ES-I3 (cell line): ENCODE measurements at regions not wholly inside any gene's neighbourhood (a gene's known extent, or its start where the extent isn't known, plus 50 kb on each side); places are given as distances from the start of the nearest gene placed in this dataset.
"Not testable (repeated sequence)": the region's sequence is repeated elsewhere in the genome, so short reads cannot be mapped to it uniquely, and the experiment has no call there.

Source experiments
- H3K36me3 ChIP-seq: 2 replicates; pipeline ENCODE4 v1.6.1; 2013; ENCODE audit warnings: mild to moderate bottlenecking, low read length, control low read depth, moderate library complexity; ENCODE audit not compliant: insufficient read depth
- H3K4me1 ChIP-seq: 2 replicates; pipeline ENCODE4 v1.6.1; 2013; ENCODE audit warnings: mild to moderate bottlenecking, control low read depth, low read length; ENCODE audit not compliant: insufficient read depth
- H3K9ac ChIP-seq: 2 replicates; pipeline ENCODE4 v1.6.1; 2013; ENCODE audit warnings: low read depth, mild to moderate bottlenecking, low read length, moderate library complexity
- H3K9me3 ChIP-seq: 2 replicates; pipeline ENCODE4 v1.6.1; 2013; ENCODE audit warnings: mild to moderate bottlenecking, low read length, moderate library complexity; ENCODE audit not compliant: control insufficient read depth, insufficient read depth

DNA sequence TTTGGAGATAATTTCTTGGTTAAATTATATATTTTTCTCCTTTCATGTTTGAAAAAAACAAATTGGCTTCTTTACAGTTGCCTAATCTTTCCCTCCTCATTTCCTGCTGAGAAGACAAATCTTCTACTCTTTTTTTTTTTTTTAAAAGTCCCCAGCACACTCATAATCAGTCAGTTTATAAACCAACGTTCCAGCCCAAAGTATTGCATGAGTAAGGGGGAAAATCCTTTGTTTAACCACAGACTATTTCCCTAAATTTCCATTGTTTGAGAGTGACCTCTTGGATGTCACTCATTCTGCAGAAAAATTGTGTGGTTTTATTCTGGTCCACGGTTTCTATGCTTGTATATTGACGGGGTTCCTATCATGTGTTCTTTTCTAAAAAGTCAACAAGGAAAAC lies 55.1 kb upstream of the TLR4 start:
- Histone ChIP-seq H3K9me3 (no peaks in the 10 kb centered on the region), H3K4me1 (no peaks in the 10 kb centered on the region), H3K36me3 (no peaks in the 10 kb centered on the region), H3K9ac (no peak overlapping the region)

DNA sequence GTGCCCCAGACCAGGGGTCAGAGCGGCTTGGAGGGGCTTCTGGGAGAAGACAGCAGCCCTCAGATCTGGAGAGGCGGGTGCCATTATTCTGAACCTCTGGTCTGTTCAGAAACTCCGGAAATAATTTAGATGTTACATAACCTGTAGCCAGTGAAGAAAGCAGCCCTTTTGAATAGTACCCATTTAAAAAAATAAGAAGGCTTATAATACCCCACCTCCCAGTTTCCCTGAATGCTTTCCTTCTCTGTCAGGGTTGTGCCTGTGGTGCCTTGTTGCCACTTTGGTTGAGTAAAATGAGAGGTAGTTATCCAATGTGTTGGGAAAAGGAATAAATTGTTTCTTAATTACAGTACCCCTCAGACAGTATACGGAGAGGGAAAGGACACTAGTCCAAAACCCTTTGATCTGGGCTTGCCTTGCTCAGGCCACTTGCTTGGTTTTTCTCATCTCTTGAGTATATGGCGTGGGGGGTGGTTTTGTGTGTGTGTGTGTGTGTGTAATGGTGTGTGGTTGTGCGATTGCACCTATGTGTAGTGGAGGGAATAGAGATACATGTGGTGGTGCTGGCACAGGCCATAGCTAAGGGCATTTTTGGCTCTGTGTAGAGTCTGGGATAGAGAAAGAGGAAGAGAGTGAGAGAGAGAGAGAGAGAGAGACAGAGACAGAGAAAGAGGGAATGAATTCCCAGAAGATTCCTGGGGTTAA lies 59.1 kb upstream of the TLR4 start:
- Histone ChIP-seq H3K4me1 (no peaks in the 10 kb centered on the region), H3K9ac (no peak overlapping the region), H3K9me3 (no peaks in the 10 kb centered on the region), H3K36me3 (no peaks in the 10 kb centered on the region)

DNA sequence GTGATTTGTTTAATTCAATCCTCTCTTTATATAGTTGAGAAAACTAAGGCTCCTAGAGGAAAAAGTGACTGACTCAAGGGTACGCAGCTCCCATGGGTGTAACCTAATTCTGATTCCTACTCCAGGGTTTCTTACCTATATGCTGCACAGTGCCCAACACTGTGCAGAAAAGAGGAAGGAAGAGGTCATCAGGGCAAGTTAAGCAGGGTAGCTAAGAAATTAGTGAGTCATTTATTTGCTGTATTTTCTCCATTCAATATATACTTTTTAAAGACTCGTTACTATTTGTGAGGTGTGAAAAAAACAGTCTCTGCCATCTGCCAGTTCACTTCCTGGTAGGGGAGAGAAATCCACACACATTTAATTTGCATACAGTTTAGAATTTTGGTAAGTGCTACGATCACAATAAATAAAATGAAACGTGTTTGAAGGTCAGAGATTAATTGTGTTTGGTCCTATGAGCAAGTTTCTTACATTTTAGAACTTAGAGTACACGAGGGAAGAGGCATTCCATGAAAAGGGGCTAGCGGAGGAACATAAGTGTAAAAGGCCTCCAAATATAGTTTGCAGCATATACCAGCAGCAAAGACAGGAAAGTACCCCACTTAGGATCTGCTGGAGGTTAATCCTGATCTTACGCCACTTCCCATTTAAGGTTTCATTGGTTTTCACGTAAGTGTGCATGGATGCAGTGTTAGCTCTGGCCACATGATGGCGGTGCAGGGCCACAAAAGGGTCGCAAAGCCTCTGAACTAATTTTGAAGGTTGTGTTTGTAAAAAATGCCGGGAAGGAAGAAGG lies 59.9 kb upstream of the TLR4 start:
- no peaks in the 10 kb centered on the region for H3K4me1 ChIP-seq
- H3K9me3 ChIP-seq = no peaks in the 10 kb centered on the region
- no peaks in the 10 kb centered on the region for H3K36me3 ChIP-seq
- no peak overlapping the region for H3K9ac ChIP-seq

DNA sequence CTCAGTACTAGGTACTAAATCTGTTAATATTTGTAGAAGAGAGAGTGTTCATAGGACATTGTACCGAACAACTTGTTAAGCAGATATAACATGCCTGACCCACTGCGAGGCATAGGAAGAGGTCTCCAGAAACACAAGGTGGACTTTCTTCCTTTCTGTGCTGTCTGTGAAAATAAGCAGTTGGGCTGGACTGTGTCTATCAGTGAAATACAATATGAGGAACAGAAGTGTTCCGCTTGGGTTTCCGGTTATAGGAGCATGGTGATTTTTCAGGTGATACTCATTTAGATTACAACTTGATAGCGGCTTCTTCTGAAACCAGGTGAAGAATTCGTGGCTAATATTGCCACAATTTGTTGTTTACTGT lies 60.9 kb upstream of the TLR4 start:
- Histone ChIP-seq H3K9ac (no peak overlapping the region; the same call in 1 of the 2 replicates), H3K4me1 (no peaks in the 10 kb centered on the region), H3K9me3 (no peaks in the 10 kb centered on the region), H3K36me3 (no peaks in the 10 kb centered on the region)

DNA sequence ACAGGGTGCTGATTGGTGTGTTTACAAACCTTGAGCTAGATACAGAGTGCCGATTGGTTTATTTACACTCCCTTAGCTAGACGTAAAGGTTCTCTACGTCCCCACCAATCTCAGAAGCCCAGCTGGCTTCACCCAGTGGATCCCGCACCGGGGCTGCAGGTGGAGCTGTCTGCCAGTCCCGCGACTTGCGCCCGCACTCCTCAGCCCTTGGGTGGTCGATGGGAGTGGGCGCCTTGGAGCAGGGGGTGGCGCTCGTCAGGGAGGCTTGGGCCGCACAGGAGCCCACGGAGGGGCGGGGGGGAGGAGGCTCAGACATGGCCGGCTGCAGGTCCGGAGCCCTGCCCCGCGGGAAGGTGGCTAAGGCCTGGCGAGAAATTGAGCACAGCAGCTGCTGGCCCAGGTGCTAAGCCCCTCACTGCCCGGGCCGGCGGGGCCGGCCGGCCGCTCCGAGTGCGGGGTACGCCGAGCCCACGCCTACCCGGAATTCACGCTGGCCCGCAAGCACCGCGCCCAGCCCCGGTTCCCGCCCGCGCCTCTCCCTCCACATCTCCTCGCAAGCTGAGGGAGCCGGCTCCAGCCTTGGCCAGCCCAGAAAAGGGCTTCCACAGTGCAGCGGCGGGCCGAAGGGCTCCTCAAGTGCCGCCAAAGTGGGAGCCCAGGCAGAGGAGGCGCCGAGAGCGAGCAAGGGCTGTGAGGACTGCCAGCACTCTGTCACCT lies 61.5 kb upstream of the TLR4 start:
- not testable (repeated sequence) for H3K36me3 ChIP-seq, H3K4me1 ChIP-seq, H3K9me3 ChIP-seq, H3K9ac ChIP-seq

DNA sequence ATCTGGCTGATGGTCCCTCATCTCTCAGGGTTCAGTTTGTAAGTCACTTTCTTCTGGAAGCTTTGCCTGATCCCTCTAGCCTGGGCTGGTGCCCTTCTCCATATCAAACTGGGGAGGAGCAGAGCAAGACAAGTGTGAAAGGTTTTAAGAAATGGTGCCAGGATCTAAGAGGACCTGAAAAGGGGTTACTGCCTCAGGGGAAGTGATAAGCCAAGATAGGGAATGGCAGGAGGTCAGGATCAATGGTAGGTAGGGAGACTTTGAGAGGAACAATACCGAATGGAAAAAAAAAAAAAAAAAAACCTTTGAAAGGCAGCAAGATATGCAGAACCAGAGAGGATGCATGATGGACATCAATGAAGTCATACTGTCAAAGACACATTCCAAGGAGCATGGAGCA lies 67.5 kb upstream of the TLR4 start:
- Histone ChIP-seq H3K4me1 (no peaks in the 10 kb centered on the region), H3K9me3 (no peaks in the 10 kb centered on the region), H3K36me3 (no peaks in the 10 kb centered on the region), H3K9ac (no peak overlapping the region)

DNA sequence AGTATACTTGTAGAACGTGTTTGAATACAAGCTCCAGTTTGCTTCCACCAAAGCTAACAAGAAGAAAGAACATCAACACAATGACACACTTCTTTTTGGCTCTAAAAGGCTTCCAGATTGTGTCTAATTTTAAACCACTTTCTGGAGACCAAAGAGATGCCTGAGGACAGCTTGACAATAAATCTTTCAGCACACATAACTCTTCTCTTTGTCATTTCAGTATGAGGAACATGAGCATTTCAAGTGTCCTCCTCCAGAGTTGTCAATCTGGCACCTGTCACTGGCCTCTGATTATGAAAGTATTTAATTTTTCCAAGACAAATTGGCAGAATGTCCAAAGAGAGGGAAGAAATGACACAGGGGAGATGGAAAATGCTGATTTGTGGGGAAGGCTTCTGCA lies 79.0 kb upstream of the TLR4 start:
- no peak overlapping the region for H3K9ac ChIP-seq
- H3K4me1 ChIP-seq = no peaks in the 10 kb centered on the region
- no peaks in the 10 kb centered on the region; the same call in 1 of the 2 replicates for H3K36me3 ChIP-seq
- H3K9me3 ChIP-seq = no peaks in the 10 kb centered on the region

DNA sequence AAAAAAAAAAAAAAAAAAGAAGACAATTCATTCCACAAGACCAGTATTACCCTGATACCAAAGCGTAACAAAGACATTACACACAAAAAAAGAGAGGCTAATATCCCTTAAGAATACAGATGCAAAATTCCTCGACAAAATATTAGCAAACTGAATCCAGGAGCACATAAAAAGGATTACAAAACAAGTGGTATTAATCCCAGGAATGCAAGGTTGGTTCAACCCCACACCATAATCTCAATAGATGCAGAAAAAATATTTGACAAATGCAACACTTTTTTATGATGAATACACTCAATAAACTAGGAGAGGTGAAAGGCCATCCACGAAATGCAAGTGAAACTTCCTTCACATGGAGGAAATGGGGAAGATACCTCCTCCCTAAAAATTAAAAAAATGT lies 80.1 kb upstream of the TLR4 start:
- Histone ChIP-seq H3K36me3 (no peaks in the 10 kb centered on the region; the same call in 1 of the 2 replicates), H3K9me3 (no peaks in the 10 kb centered on the region), H3K4me1 (no peaks in the 10 kb centered on the region), H3K9ac (no peak overlapping the region)

DNA sequence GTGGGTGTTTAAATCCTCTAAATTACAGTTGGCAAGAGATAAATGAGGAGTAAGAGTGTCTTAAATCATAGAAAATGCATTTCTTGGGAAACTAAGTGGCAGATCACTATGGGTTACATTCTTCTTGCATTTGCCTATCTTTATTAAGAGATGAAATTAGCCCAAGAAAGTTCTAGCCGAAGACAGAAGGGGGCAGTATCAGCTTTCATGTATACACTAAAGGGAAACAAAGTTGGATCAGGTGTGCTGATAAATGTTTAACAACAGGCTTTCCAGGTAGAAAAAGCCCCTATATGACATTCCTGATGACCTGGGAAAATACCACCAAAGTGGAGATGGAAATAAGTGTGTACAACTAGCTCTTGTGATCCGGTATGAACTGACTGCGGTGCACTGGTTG lies 81.9 kb upstream of the TLR4 start:
- Histone ChIP-seq H3K4me1 (no peaks in the 10 kb centered on the region), H3K9me3 (no peaks in the 10 kb centered on the region), H3K9ac (no peak overlapping the region), H3K36me3 (no peaks in the 10 kb centered on the region; the same call in 1 of the 2 replicates)

DNA sequence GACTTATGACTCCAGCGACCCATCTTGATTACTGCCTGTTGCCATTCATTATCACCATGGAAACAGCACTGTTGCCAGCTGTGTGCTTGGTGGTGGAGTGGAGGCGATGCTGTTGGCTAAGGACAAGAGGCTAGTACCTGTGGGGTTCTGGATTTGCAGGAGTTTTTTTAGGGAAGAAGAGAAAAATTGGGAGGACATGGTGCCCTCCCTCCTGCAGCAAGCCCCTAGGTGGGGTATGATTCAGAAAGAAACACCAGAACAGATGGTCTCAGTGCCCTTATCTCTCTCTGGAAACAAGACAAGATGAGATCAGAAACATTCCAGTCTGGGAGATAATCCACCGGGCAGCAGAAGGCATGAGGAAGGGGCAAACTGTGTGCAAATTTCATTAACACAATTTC lies 87.8 kb upstream of the TLR4 start:
- Histone ChIP-seq H3K9me3 (no peaks in the 10 kb centered on the region), H3K9ac (no peak overlapping the region), H3K4me1 (no peaks in the 10 kb centered on the region), H3K36me3 (no peaks in the 10 kb centered on the region)

DNA sequence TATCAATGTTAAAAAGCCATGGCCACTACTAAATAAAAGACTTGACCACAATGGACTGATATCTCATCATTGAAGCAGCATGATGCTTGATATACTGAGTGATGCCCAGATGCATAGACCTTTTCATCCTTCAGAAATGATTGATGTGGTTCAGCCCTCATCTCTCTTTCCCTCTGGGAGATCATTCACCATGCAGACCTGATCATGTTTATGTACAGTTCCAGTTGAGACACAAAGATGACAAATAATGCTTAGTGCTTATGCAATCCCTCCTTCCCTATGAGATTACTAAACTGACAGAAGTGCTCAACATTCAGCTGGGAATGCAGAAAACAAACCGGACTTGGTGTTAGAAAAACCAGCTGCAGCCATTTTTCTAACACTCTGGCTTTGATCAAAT lies 91.9 kb upstream of the TLR4 start:
- H3K9me3 ChIP-seq = no peaks in the 10 kb centered on the region

DNA sequence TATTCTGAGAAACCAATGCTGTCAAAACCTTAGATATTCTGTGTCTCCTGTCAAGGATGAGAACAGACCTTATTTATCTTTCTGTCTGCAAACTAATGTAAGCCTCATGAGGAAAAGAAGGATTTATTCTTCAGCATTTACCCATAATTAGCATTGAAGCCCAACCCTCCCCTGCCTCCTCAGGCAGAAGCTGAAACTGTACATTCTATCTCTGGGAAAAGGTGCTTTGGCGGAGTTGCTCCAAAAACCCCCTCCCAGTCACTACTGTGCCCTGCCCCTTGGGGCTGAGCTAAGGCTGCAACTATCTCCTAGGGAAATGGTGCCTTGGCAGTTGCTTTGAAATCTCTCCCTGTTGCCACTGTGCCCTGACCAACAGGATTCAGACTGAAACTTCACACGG lies 106.2 kb upstream of the TLR4 start:
- no peaks in the 10 kb centered on the region for H3K36me3 ChIP-seq
- no peaks in the 10 kb centered on the region for H3K9me3 ChIP-seq
- no peak overlapping the region for H3K9ac ChIP-seq
- H3K4me1 ChIP-seq = peaks cover 21% of the 10 kb centered on the region

More for the DNA sequence above, 91.9 kb upstream of the TLR4 start:
- no peaks in the 10 kb centered on the region for H3K4me1 ChIP-seq
- H3K36me3 ChIP-seq = no peaks in the 10 kb centered on the region
- H3K9ac ChIP-seq = no peak overlapping the region

DNA sequence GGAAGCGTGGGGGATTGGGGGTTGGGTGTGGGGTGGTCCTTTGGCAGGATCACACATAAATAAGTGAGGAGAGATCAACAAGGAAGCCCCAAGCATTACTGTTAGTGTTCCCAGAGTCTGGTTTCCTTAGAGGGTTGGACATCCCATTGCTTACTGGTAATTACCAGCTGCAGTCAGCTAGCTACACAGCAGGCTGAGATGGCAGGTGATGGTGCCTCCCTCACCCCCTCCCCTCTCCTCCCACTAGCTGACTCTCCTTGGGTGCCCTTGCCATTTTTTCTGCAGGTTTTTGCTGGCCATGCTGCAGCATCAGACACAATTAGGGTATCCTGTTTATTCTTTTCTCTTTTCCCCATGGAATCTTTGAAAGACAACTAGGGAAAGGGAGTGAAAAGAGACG lies 107.5 kb upstream of the TLR4 start:
- H3K9me3 ChIP-seq = no peaks in the 10 kb centered on the region
- H3K9ac ChIP-seq = no peak overlapping the region
- H3K4me1 ChIP-seq = peaks cover 21% of the 10 kb centered on the region
- H3K36me3 ChIP-seq = no peaks in the 10 kb centered on the region

DNA sequence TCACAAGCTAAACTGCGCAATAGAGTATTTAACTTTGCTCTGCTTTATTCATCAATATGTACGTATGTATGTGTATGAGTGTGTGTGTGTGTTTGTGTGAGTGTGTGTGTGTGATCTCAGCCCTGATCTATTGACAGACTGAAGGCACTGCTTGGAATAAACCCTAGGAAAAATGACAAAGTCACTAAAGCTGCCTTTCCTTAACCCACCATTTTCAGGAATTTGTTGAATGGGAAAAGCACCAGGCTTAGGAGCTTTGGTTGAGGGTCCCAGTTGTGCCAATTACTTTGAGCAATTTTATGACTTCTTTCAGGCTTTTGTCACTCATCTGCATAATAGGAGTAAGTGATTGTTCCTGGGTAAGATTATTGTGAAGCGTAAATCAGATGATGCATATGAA lies 108.6 kb upstream of the TLR4 start:
- Histone ChIP-seq H3K9me3 (no peaks in the 10 kb centered on the region), H3K36me3 (no peaks in the 10 kb centered on the region), H3K4me1 (peaks cover 21% of the 10 kb centered on the region), H3K9ac (no peak overlapping the region)

DNA sequence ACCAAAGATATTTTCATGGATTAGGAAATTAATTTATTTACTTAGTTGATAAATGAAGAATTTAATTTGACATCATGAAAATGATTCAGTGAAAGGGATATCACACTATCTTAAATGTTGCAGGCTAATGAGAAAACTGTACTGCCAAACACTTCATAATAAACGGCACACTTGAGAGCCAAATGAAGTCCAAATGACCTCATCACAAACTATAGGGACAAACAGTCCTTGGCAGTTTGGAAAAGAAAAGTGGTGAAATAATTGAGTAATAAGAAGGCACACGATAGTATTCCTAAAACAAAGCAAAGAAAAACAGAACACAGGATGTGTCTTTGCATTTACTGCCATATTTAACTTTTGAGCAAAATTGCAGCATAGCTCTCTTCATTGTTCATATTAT lies 116.9 kb upstream of the TLR4 start:
- Histone ChIP-seq H3K9ac (no peak overlapping the region), H3K9me3 (no peaks in the 10 kb centered on the region), H3K4me1 (no peaks in the 10 kb centered on the region), H3K36me3 (no peaks in the 10 kb centered on the region)
